SK-N-SH (cell line): ENCODE measurements at regions not wholly inside any gene's neighbourhood (a gene's known extent, or its start where the extent isn't known, plus 50 kb on each side); places are given as distances from the start of the nearest gene placed in this dataset.

Experiments
- CTCF ChIA-PET: fragments of 300-600, 350-600 bp; formaldehyde crosslinking; extraction: SDS; loops from one replicate; lab custom pipeline; 2021; lab: Yijun Ruan, JAX
- POLR2A ChIA-PET: fragments of 350-600 bp; sonication (Branson Sonifier 250); formaldehyde crosslinking; extraction: SDS; loops from one replicate; lab custom pipeline; 2020; ENCODE audit warnings: antibody characterized with exemption, inconsistent platforms; lab: Yijun Ruan, JAX
- DNase-seq: peaks from one replicate; pipeline ENCODE4 v3.0.0; 2012
- H2AFZ ChIP-seq: fragments of 200-600 bp; sonication (generic); 2 replicates; pipeline ENCODE4 v1.8.1; 2016; ENCODE audit warnings: antibody characterized with exemption, mild to moderate bottlenecking, low read depth
- H3F3A ChIP-seq: fragments of 200-600 bp; sonication (generic); replicated peaks from 2 replicates; pipeline ENCODE3; 2016; ENCODE audit warnings: antibody characterized with exemption, mild to moderate bottlenecking; ENCODE audit not compliant: insufficient read depth
- H3K27ac ChIP-seq, 2 experiments: fragments of 200-500 bp in 1 of 2; fragments of 200-600 bp in 1 of 2; sonication (Bioruptor generic) in 1 of 2; sonication (generic), shearing (Covaris generic) in 1 of 2; 2 replicates each; pipeline versions ENCODE4 v1.5.1 to v1.6.1; 2014 to 2016; ENCODE audit warnings: low read depth in 2 of 2, inconsistent platforms in 1 of 2, low read length in 1 of 2, mild to moderate bottlenecking in 1 of 2, mixed read lengths in 1 of 2
- H3K27me3 ChIP-seq: fragments of 200-600 bp; sonication (generic), shearing (Covaris generic); 2 replicates; pipeline ENCODE4 v1.6.1; 2016; ENCODE audit warnings: mixed run types; ENCODE audit not compliant: insufficient read depth
- H3K36me3 ChIP-seq, 2 experiments: fragments of 200-500 bp in 1 of 2; fragments of 200-600 bp in 1 of 2; sonication (Bioruptor generic) in 1 of 2; sonication (generic) in 1 of 2; replicated peaks in 1 of 2; 2 replicates each; pipeline versions ENCODE3 to v1.5.1; 2014 to 2016; ENCODE audit warnings: low read length in 1 of 2, mild to moderate bottlenecking in 1 of 2; ENCODE audit not compliant: insufficient read depth in 2 of 2, control insufficient read depth in 1 of 2
- H3K4me1 ChIP-seq, 2 experiments: fragments of 200-500 bp in 1 of 2; fragments of 200-600 bp in 1 of 2; sonication (Bioruptor generic) in 1 of 2; sonication (generic), shearing (Covaris generic) in 1 of 2; 2 replicates each; pipeline versions ENCODE4 v1.5.1 to v1.6.1; 2014 to 2016; ENCODE audit warnings: low read depth in 1 of 2, low read length in 1 of 2, mixed run types in 1 of 2; ENCODE audit not compliant: insufficient read depth in 2 of 2, control insufficient read depth in 1 of 2
- H3K4me2 ChIP-seq: fragments of 200-600 bp; sonication (generic), shearing (Covaris generic); 2 replicates; pipeline ENCODE4 v1.6.1; 2017; ENCODE audit warnings: mixed run types
- H3K4me3 ChIP-seq, 2 experiments: fragments of 200-500 bp in 1 of 2; fragments of 200-600 bp in 1 of 2; sonication (Bioruptor generic) in 1 of 2; sonication (generic), shearing (Covaris generic) in 1 of 2; 2 replicates each; pipeline versions ENCODE4 v1.5.1 to v1.8.1; 2014 to 2016; ENCODE audit warnings: low read depth in 2 of 2, inconsistent platforms in 1 of 2, low read length in 1 of 2, mild to moderate bottlenecking in 1 of 2, mixed read lengths in 1 of 2, moderate library complexity in 1 of 2
- H3K79me2 ChIP-seq: fragments of 200-600 bp; sonication (generic); 2 replicates; pipeline ENCODE4 v1.8.1; 2017; ENCODE audit warnings: mild to moderate bottlenecking; ENCODE audit not compliant: insufficient read depth
- H3K9ac ChIP-seq: fragments of 200-600 bp; sonication (generic); 2 replicates; pipeline ENCODE4 v1.6.1; 2017; ENCODE audit warnings: mixed run types
- H3K9me2 ChIP-seq: fragments of 200-600 bp; sonication (generic); 2 replicates; pipeline ENCODE4 v1.6.1; 2017; ENCODE audit warnings: mixed run types
- H3K9me3 ChIP-seq: fragments of 200-600 bp; sonication (generic); 2 replicates; pipeline ENCODE4 v1.6.1; 2017; ENCODE audit warnings: mixed run types, mild to moderate bottlenecking, moderate library complexity
- H4K20me1 ChIP-seq: fragments of 200-600 bp; sonication (generic); 2 replicates; pipeline ENCODE4 v1.6.1; 2017; ENCODE audit warnings: mild to moderate bottlenecking, mixed run types; ENCODE audit not compliant: insufficient read depth
- CTCF ChIP-seq: fragments of 200-600 bp; sonication (generic); IDR thresholded peaks from 2 replicates; pipeline ENCODE4 v1.6.1; 2017; ENCODE audit warnings: antibody characterized with exemption, mild to moderate bottlenecking, moderate library complexity
- JUND ChIP-seq: IDR thresholded peaks from 2 replicates; pipeline ENCODE4 v1.4.0; 2012
- MAX ChIP-seq: IDR thresholded peaks from 2 replicates; pipeline ENCODE4 v1.4.0; 2012; ENCODE audit warnings: low read depth
- NRF1 ChIP-seq: IDR thresholded peaks from 2 replicates; pipeline ENCODE4 v1.6.1; 2012; ENCODE audit warnings: low read depth, mild to moderate bottlenecking, low read length
- REST ChIP-seq: IDR thresholded peaks from 2 replicates; pipeline ENCODE4 v1.6.1; 2012; ENCODE audit warnings: mild to moderate bottlenecking, low read depth, low read length, moderate library complexity
- TAF1 ChIP-seq: IDR thresholded peaks from 2 replicates; pipeline ENCODE4 v1.6.1; 2012; ENCODE audit warnings: low read depth, mild to moderate bottlenecking, low read length, moderate library complexity, borderline replicate concordance
- TCF12 ChIP-seq: IDR thresholded peaks from 2 replicates; pipeline ENCODE4 v1.4.0; 2012
- TEAD4 ChIP-seq: IDR thresholded peaks from 2 replicates; pipeline ENCODE4 v1.4.0; 2012; ENCODE audit warnings: mild to moderate bottlenecking, borderline replicate concordance; ENCODE audit not compliant: insufficient read depth
- YY1 ChIP-seq: IDR thresholded peaks from 2 replicates; pipeline ENCODE4 v1.4.0; 2012; ENCODE audit warnings: low read depth, mild to moderate bottlenecking
- WGBS: methylation state at CpG from one replicate; pipeline ENCODE4 v1.1.6; 2017; ENCODE audit warnings: low lambda C conversion rate; 5-methylcytosine and 5-hydroxymethylcytosine counted together
- TF ChIP-seq, protein P1 (sequence below): IDR thresholded peaks from 2 replicates; pipeline ENCODE4; 2012
- TF ChIP-seq, protein P2 (sequence below): fragments of 150-350 bp; IDR thresholded peaks from 2 replicates; pipeline ENCODE4 v1.6.1; 2016; ENCODE audit warnings: mild to moderate bottlenecking, low read depth, low read length

DNA sequence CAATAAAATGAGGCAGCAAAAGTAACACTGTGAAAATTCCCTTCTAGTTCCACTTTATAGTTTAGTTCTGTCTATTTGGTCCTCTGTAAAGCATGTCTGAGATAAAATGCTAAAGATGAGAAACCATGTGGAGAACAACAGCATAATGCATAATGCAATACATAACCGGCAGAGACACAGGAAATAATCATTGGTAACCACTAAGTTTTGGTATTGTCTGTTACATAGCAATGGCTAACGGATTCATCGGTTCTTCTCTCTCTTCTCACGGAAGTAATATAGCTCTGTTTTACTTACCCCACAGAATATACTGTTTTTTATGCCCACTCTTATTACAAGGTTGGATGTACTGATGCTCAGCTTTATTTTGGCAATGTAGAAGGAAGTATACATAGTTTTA, 158.9 kb downstream of the FAM174A start:
- Histone ChIP-seq H3K9me3 (no peaks in the 10 kb centered on the region), H3K36me3 (no peaks in the 10 kb centered on the region), H3K4me1 (peaks cover 0 to 4% of the 10 kb centered on the region in 2 experiments; a peak in 1 of 4 replicates), H3K79me2 (no peaks in the 10 kb centered on the region), H3K9ac (no peak overlapping the region), H3K4me2 (no peak overlapping the region), H3F3A (no peaks in the 10 kb centered on the region), H2AFZ (no peak overlapping the region), H3K4me3 (no peak overlapping the region), H4K20me1 (no peaks in the 10 kb centered on the region), H3K27ac (no peak overlapping the region), H3K9me2 (no peaks in the 10 kb centered on the region), H3K27me3 (no peaks in the 10 kb centered on the region)
- TF ChIP-seq TEAD4, result no peak
- TF ChIP-seq YY1, result no peak
- TF ChIP-seq, protein P1, sequence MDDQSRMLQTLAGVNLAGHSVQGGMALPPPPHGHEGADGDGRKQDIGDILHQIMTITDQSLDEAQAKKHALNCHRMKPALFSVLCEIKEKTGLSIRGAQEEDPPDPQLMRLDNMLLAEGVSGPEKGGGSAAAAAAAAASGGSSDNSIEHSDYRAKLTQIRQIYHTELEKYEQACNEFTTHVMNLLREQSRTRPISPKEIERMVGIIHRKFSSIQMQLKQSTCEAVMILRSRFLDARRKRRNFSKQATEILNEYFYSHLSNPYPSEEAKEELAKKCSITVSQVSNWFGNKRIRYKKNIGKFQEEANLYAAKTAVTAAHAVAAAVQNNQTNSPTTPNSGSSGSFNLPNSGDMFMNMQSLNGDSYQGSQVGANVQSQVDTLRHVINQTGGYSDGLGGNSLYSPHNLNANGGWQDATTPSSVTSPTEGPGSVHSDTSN, result no peak
- TF ChIP-seq MAX, result no peak
- TF ChIP-seq TAF1, result no peak
- TF ChIP-seq, protein P2, sequence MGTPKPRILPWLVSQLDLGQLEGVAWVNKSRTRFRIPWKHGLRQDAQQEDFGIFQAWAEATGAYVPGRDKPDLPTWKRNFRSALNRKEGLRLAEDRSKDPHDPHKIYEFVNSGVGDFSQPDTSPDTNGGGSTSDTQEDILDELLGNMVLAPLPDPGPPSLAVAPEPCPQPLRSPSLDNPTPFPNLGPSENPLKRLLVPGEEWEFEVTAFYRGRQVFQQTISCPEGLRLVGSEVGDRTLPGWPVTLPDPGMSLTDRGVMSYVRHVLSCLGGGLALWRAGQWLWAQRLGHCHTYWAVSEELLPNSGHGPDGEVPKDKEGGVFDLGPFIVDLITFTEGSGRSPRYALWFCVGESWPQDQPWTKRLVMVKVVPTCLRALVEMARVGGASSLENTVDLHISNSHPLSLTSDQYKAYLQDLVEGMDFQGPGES, result no peak
- CTCF ChIA-PET, result no interaction called here
- DNase-seq, result no peak
- POLR2A ChIA-PET, result no interaction called here
- 38% methylated on average over 4 of the region's 4 CpGs for WGBS

DNA sequence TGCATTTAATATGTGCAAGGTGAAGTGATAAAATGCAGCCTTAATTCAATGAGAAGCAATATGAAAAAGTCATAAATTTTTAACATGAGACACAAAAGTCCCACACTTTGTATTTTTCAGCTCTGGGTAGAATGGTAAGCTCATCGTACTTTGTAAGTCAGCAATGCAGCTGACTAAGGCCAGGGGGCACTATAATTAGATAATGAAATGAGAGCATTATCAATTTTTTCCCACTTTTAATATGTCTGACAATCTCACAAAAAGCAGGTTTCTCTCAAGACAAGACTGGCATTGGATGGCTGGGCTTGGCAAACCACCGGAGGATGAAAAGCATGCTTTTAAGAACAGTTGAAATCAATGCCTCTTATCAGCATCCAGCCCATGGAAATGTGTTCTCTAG, 162.8 kb downstream of the FAM174A start:
- peak overlapping the region in 1 of 2 experiments; percentile 23; a peak in 1 of 4 replicates for H3K4me3 ChIP-seq
- no peaks in the 10 kb centered on the region for H3K9me2 ChIP-seq
- no peaks in the 10 kb centered on the region for H4K20me1 ChIP-seq
- TF ChIP-seq TCF12 (no peak), CTCF (peak; percentile 53), JUND (no peak), NRF1 (no peak), REST (no peak)
- TF ChIP-seq, protein P2, result no peak
- WGBS, result 19% methylated on average over 2 of the region's 2 CpGs
- no peak overlapping the region for H3K9ac ChIP-seq
- no peaks in the 10 kb centered on the region for H3K36me3 ChIP-seq
- ChIA-PET POLR2A (no interaction called here), CTCF (interaction anchor here (1.5 kb wide), 1 partner anchor 14 kb away, joined by 3 read pairs; no protein-coding TSS in a partner anchor)
- no peaks in the 10 kb centered on the region for H3K4me1 ChIP-seq
- no peaks in the 10 kb centered on the region for H3K9me3 ChIP-seq
- no peaks in the 10 kb centered on the region for H3K79me2 ChIP-seq
- no peak overlapping the region for H3K27ac ChIP-seq
- H3K4me2 ChIP-seq, result no peak overlapping the region
- no peak for DNase-seq
- no peaks in the 10 kb centered on the region for H3K27me3 ChIP-seq
- H2AFZ ChIP-seq, result no peak overlapping the region
- H3F3A ChIP-seq, result no peaks in the 10 kb centered on the region
